Progenitor cell of endocrine pancreas (in vitro differentiated cells): ENCODE measurements at regions not wholly inside any gene's neighbourhood (a gene's known extent, or its start where the extent isn't known, plus 50 kb on each side); places are given as distances from the start of the nearest gene placed in this dataset.
A peak's percentile ranks its signal among the peaks of the same experiment; 100 is the strongest.

Source experiments
- DNase-seq: peaks from one replicate; pipeline ENCODE4 v3.0.0; 2021; ENCODE audit warnings: low spot score; ENCODE audit not compliant: unreplicated experiment
- H3K27ac Mint-ChIP-seq: 2 replicates; pipeline ENCODE4 v1.8.0; 2021; ENCODE audit warnings: mild to moderate bottlenecking, moderate library complexity, mixed read lengths
- H3K27me3 Mint-ChIP-seq: 2 replicates; pipeline ENCODE4 v1.8.0; 2021; ENCODE audit warnings: mixed read lengths
- H3K36me3 Mint-ChIP-seq: 2 replicates; pipeline ENCODE4 v1.8.0; 2022; ENCODE audit warnings: mixed read lengths; ENCODE audit not compliant: insufficient read depth
- H3K4me1 Mint-ChIP-seq: 2 replicates; pipeline ENCODE4 v1.8.0; 2021; ENCODE audit warnings: low read depth, mixed read lengths
- H3K4me3 Mint-ChIP-seq: 2 replicates; pipeline ENCODE4 v1.8.0; 2021; ENCODE audit warnings: low read depth, mild to moderate bottlenecking, moderate library complexity, mixed read lengths
- H3K9me3 Mint-ChIP-seq: 2 replicates; pipeline ENCODE4 v1.8.0; 2021; ENCODE audit warnings: low read depth, mixed read lengths
- TF ChIP-seq, protein P1 (sequence below): fragments of 200-600 bp; sonication (generic); IDR thresholded peaks from one replicate; pipeline ENCODE4 v1.5.0; 2021; ENCODE audit warnings: antibody characterized with exemption, mild to moderate bottlenecking; ENCODE audit not compliant: unreplicated experiment

GRCh38 chr16:62665269-62665668 is 629.0 kb upstream of the CDH8 start:
- TF ChIP-seq, protein P1, sequence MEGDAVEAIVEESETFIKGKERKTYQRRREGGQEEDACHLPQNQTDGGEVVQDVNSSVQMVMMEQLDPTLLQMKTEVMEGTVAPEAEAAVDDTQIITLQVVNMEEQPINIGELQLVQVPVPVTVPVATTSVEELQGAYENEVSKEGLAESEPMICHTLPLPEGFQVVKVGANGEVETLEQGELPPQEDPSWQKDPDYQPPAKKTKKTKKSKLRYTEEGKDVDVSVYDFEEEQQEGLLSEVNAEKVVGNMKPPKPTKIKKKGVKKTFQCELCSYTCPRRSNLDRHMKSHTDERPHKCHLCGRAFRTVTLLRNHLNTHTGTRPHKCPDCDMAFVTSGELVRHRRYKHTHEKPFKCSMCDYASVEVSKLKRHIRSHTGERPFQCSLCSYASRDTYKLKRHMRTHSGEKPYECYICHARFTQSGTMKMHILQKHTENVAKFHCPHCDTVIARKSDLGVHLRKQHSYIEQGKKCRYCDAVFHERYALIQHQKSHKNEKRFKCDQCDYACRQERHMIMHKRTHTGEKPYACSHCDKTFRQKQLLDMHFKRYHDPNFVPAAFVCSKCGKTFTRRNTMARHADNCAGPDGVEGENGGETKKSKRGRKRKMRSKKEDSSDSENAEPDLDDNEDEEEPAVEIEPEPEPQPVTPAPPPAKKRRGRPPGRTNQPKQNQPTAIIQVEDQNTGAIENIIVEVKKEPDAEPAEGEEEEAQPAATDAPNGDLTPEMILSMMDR: no peak
- DNase-seq: no peak
- H3K27ac Mint-ChIP-seq: peak overlapping the region; percentile 92

DNA sequence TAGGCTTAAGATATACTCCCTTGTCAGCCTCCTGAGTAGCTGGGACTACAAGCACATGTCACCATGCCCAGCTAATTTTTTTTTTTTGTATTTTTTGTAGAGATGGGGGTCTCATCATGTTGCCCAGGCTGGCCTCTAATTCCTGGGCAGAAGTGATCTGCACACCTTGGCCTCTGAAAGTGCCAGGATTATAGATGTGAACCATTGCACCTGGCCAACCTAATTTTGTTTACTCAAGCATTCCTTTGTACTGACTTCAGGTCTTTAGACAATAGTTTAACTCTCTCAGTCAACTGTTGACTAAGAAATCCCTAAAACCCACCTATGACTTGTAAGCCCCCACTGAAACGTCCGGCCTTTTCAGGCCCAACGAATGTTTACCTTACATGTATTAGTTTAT is 628.3 kb upstream of the CDH8 start:
- DNase-seq: no peak
- Mint-ChIP-seq H3K27me3 (no peaks in the 10 kb centered on the region), H3K36me3 (peaks cover 1% of the 10 kb centered on the region), H3K9me3 (peaks cover 14% of the 10 kb centered on the region), H3K27ac (peak overlapping the region; percentile 92), H3K4me3 (no peak overlapping the region), H3K4me1 (peaks cover 5% of the 10 kb centered on the region)
- TF ChIP-seq, protein P1: no peak

More at GRCh38 chr16:62665269-62665668, 629.0 kb upstream of the CDH8 start:
- H3K4me1 Mint-ChIP-seq: peaks cover 5% of the 10 kb centered on the region
- peaks cover 1% of the 10 kb centered on the region for H3K36me3 Mint-ChIP-seq
- H3K9me3 Mint-ChIP-seq: peaks cover 15% of the 10 kb centered on the region
- no peaks in the 10 kb centered on the region for H3K27me3 Mint-ChIP-seq
- no peak overlapping the region for H3K4me3 Mint-ChIP-seq

DNA sequence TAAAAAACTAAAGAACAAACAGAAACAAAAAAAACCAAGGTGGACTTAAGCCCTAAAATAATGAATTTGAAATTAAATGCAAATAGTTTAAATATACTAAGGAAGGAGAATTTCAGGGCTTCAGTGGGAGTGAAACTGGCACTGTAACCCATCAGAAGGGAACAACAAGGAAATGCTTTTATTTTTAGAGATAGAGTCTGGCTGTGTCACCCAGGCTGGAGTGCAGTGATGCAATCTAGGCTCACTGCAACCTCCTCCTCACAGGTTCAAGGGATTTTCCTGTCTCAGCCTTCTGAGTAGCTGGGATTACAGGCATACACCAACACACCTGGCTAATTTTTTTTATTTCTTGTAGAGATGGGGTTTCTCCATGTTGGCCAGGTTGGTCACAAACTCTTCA is 625.2 kb upstream of the CDH8 start:
- TF ChIP-seq, protein P1: no peak
- Mint-ChIP-seq H3K27me3 (no peaks in the 10 kb centered on the region), H3K4me3 (no peak overlapping the region), H3K9me3 (peaks cover 12% of the 10 kb centered on the region), H3K36me3 (peaks cover 1% of the 10 kb centered on the region), H3K27ac (no peak overlapping the region), H3K4me1 (peaks cover 5% of the 10 kb centered on the region)
- DNase-seq: no peak

DNA sequence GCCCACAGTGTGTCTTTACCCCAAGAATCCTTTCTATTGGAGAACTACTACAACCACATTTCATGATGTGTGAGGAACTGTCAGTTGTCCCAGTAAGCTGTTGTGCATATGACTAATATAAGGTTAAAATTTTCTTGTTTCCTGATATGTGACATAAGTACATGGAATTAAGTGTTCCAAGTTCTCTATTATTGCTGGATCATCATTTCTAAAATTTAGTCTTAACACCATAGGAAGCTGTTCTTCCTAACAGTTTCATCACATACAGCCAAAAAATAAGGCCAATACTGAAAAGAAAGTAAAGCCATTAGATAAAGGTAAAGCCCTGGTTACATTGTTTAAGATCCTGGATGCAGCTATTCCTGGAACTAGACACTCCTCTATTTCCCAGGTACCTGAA is 620.9 kb upstream of the CDH8 start:
- no peak for DNase-seq
- Mint-ChIP-seq H3K4me1 (no peaks in the 10 kb centered on the region), H3K27me3 (no peaks in the 10 kb centered on the region), H3K9me3 (peaks cover 3% of the 10 kb centered on the region), H3K27ac (no peak overlapping the region), H3K36me3 (no peaks in the 10 kb centered on the region), H3K4me3 (no peak overlapping the region)
- TF ChIP-seq, protein P1: no peak

DNA sequence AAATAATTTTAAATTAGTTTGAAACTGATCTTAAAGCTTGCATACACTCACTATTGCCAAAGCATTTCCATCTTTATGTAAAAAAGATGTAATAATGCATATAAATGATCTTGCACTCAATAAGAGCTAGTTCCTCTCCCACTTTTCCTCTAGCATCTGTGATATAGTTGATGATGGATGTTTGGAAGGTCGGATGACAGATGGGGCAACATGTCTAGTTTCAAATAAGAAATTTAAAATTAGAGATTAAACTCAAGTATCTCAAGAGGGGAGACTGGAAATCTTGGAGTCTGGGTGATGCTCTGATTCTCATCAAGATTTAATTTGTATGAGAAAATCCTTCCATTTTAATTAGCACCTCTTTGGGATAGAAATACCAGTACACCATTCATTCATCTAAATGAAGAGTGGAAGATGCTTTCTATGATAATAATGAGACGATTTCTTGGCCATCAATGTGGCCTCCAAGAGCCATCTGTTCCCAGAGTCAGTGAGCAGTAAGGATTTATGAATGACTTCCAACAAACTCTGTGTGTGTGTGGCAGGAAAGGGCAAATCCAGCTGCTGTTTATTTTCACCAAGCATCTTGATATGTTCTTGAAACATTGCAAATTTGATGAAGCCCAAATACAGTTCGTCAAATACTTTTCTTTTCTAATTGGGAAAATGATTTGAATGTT is 616.3 kb upstream of the CDH8 start:
- TF ChIP-seq, protein P1: no peak
- no peak overlapping the region for H3K27ac Mint-ChIP-seq
- no peaks in the 10 kb centered on the region for H3K36me3 Mint-ChIP-seq
- no peaks in the 10 kb centered on the region for H3K4me1 Mint-ChIP-seq
- DNase-seq: no peak
- H3K27me3 Mint-ChIP-seq: no peaks in the 10 kb centered on the region
- peaks cover 3% of the 10 kb centered on the region for H3K9me3 Mint-ChIP-seq
- no peak overlapping the region for H3K4me3 Mint-ChIP-seq
